A204.1 (cell line): ENCODE measurements at regions not wholly inside any gene's neighbourhood (a gene's known extent, or its start where the extent isn't known, plus 50 kb on each side); places are given as distances from the start of the nearest gene placed in this dataset.

Source experiments
- FAIRE-seq: peaks from 2 replicates; lab custom pipeline; 2012; peaks lifted over from hg19 to GRCh38; lab: Jason Lieb, UNC

DNA sequence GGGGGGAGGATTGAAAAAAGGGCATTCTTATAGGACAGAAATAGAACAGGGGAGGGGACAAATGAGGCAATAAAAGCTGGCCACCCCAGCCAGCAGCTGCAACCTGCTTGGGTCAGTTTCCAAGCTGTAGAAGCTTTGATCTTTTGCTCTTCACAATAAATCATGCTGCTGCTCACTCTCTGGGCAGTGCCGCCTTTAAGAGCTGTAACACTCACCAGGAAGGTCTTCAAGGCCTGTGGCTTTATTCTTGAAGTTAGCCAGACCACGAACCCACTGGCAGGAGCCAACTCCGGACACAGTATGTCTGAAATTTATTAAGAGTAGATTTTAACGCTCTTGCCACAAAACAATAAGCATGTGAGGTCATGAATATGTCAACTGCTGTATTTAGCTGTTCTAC is 649.9 kb upstream of the RAB6C start:
- no peak for FAIRE-seq

DNA sequence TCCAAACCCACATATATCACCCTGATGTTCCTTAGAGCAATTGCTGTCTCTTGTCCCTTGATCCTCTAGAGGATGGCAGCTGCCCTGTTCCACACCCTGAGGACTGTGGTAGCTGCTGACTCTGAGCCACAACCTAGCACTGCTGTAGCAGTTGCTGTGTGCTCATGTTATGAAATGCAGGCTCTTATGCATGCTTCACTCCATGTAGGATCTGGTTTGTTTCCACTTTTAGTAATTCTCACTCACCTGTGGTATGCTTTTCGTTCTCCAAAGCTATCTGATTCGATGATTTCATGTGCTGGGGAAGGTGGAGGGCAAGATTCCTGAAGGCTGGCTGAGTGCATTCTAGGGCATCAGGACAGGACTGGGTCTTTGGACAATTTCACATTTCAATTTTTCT is 649.0 kb upstream of the RAB6C start:
- no peak for FAIRE-seq

DNA sequence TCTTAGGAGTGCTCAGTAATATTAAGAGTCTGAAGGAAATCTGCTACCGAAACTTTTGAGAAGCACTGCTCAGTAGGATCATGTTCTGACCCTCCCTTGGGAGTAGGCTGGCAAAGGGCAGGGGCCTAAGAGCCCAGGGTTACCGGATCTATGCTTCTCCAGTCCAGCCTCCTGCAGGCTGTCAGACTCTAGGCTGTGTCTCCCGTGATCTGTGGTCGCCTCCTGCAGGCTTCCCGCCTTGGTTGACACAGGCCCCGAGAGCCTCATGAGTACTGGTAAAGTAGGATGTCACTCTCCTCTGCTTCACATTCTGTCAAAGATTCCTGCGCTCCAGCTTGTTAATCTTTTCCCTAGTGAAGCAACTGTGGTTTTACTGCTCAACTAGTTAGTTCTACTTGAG is 647.8 kb upstream of the RAB6C start:
- FAIRE-seq, result no peak

DNA sequence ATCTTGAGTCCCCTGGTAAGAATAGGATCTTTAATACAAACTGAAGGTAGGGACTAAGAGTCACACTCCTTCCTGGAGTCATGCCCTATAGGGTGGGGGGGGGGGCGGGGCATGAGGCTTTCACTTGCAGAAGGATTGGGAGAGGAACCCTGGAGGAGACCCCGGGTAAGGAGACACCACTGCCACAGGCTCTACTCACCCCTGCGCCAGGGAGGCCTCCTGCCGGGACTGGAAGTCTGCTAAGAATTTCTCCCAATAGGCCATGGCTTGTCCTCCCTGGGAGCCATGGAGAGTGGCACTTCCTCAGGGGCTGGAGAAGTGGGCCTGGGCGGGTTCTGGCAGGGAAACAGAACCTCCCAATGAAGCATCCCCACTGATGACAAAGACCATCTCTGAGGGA is 645.3 kb upstream of the RAB6C start:
- FAIRE-seq, result no peak

DNA sequence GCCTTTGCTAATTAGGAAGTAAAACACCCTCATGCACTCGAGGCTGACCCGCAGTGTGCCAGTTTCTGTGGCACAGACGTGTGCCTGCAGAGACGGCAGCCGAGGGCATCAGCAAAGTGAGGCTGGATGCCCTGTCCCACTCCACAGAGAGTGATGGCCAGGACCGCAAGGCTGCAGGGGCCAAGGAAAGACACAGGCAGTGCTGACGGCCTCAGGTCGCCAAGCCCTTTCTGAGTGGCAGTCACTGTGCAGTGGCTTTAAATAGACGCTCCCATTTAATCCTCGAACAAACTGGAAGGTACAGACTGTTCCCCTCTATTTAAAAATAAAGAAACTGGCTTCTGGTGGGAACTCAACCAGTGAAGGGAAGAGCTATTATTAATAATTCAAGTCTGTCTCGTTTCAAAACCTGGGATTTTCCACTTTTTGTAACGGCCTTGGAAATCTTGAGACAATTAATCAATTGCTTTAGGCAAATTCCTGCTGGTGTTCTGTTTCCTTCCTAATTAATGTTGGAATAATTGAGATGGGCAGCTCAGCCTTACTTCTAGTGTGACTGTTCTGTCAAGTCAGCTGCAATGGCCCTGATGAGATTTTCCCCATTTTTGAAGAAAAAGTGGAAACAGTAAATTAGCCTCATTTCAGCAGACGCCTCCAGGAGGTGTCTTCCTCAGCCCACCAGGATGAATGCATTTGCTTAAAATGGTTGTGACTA is 644.6 kb upstream of the RAB6C start:
- no peak for FAIRE-seq

DNA sequence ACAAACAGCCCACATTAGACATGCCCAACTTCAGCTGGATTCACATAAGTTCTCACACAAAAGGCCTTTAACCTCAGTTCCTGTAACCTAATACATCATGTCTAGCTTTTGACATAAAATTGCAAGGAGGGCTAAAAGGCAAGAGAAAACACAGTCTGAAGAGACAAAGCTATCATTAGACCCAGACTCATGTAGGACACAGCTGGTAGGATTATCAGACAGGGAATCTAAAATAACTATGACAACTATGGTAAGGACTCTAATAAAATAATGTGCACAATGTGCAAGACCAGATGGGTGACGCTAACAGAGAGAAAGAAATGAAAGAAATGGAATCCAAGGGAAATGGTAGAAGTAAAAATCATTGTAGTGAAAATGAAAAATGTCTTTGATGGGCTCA is 643.2 kb upstream of the RAB6C start:
- no peak for FAIRE-seq

DNA sequence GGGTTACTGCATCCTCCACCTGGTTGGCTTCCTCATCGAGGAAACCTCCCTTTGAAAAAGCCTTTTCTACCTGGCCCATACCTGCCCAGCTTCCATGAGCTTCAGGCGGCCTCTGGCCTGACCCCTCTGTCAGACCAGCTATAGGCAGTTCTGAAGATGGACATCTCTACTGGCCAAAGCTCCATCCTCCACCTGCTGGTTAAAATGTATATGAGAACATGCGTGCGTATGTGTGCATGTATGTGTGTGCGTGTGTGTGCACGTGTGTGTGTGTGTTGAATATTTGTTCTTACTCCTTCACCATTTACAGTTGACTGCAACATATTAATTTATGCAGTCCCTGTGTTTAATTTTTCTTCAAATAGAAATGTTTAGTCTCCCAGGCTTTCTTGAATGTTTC is 642.4 kb upstream of the RAB6C start:
- FAIRE-seq, result no peak

- FAIRE-seq, result no peak
Measured at GRCh38 chr2:129345540-129345939, 633.9 kb upstream of the RAB6C start.

DNA sequence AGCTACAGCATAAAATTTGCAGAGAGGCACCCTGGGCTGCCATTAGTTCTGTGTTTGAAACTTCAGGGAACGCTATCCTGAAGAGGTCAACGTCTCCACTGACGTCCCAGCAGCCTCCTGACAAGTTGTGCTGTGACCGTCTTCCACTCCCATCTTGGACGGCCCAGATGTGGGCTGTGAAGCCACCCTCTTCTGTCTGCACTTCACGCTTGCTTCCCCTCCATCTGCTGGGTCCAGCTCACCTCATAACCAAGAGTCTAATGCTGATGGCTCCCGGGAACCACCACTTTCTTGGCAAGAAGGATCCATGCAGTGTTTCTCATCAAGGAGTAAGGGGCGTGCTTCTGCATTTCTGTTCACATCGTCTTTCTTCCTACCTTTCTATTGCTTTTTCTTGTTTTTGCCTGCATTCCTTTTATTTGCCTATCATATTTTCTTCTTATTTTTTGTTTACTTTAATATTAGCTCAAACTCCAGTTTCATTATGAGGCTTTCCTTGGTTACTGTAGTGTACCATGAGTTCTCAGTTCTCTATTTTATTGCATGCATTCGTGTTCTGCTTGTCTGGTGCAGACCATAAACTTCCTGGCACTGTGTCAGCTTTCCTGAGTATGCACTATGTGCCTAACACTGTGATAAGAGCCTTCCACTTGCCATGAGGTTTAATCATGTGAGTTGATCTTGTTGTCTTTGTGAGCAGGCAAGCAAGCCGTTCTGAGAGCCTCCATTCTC is 631.8 kb upstream of the RAB6C start:
- FAIRE-seq, result no peak

- no peak for FAIRE-seq
Measured at GRCh38 chr2:129354631-129355030, 624.8 kb upstream of the RAB6C start.

- FAIRE-seq, result no peak
Measured at GRCh38 chr2:129361688-129362087, 617.8 kb upstream of the RAB6C start.

GRCh38 chr2:129366263-129366662 is 613.2 kb upstream of the RAB6C start:
- FAIRE-seq, result no peak

DNA sequence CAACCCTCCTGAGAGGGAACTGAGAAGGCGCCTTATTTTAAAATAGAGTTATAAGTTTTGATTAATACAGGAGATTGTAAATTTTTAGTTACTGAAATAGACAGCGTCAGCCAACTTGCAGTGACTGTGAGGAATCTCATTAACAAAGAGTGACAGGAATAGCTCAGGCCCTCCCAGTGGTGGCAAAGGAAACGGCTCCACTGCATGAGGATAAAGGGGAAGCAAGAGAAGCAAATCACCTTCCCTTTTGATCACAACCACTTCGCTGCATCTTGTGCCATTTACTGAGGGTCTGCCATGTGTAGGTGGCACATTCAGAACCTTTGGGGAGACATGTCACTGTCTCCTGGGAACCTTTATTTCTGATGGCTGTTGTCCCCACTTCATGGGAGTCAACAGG is 612.4 kb upstream of the RAB6C start:
- FAIRE-seq, result no peak

- FAIRE-seq, result no peak
Measured at GRCh38 chr2:129369437-129369836, 610.0 kb upstream of the RAB6C start.

GRCh38 chr2:129374452-129374851 is 605.0 kb upstream of the RAB6C start:
- FAIRE-seq, result no peak

- FAIRE-seq, result no peak
Measured at GRCh38 chr2:129375632-129376425, 603.6 kb upstream of the RAB6C start.

GRCh38 chr2:129376426-129377077 is 602.9 kb upstream of the RAB6C start:
- FAIRE-seq, result no peak

DNA sequence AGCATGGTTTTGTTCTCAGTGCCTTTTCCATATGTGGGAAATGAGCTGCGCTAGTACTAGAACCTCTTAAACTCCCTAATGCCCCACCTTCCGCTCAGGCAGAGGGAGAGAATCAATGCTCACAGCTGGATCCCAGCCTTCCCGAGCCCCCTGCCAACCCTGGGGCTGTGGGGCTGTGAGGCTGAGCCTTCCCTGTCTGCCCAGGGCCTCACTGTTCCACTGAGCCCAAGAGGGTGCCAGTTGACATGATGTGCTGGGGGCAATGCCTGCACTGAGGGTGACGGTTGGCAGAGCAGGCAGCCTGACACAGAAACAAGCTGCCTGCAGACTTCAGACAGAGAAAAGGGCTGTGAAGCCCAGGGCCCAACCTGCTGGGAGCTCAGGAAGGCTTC is 602.4 kb upstream of the RAB6C start:
- no peak for FAIRE-seq

DNA sequence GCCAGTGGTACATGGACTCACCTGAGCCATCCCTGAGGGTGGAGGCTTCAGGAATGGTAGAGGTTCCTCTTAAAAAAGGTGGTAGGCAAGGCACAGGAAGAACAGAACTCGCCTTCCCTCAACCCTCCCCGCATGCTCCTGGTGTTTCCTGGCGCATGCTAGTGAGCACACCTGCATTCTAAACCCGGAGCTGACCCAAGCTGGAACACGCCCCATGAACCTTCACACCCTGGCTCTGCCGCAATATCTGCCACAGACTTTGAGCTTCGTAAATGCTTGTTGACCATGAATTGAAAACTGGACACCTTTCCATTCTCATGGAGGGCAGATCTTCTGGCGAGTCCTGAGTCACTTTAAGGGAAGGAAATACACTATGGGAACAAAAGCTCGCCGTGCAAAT is 601.3 kb upstream of the RAB6C start:
- FAIRE-seq, result no peak

DNA sequence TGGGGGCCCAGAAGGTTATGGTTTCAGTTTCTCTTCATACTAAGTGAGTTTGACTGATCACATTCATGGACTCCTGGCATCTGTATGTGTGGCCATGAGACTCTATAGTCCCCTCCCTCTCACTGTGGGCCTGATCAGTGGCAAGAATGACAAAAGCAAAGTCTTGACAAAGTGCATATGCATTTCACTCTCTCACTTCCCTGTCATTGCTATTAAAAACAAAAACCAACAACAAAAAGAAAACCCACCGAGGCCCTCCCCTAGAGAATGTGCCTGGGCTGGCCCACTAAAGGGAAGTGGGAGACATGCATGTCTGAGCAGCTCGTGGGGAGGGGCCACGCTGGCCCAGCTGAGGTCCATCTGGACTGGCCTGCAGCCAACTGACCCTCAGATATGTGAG is 600.1 kb upstream of the RAB6C start:
- FAIRE-seq, result no peak

GRCh38 chr2:129381789-129382188 is 597.7 kb upstream of the RAB6C start:
- FAIRE-seq, result no peak

- no peak for FAIRE-seq
Measured at GRCh38 chr2:129388870-129389269, 590.6 kb upstream of the RAB6C start.

DNA sequence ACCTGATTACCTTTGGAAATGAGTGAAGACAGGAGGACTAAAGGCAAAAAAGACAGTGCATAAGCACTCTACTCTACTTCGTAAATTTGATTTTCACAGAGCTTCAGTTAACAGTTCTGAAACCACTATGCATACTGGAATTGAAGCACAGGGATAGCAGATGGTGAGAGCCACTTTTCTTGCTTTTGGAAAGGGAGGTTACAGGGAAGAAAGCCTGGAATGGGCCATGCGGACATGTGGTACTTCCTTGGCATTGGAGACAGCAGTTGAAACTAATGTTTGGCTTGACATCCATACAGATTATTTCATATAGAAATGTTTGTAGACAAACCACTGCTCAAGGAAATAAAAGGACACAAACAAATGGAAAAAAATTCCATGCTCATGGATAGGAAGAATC is 585.6 kb upstream of the RAB6C start:
- FAIRE-seq, result no peak
